ENCODE measurements at regions not wholly inside any gene's neighbourhood (a gene's known extent, or its start where the extent isn't known, plus 50 kb on each side); places are given as distances from the start of the nearest gene placed in this dataset.

GRCh38 chrX:148268673-148269072 lies 231.7 kb upstream of the AFF2 start:
- H3K9me3 ChIP-seq, result no peaks in the 10 kb centered on the region
- no peaks in the 10 kb centered on the region for H3K36me3 ChIP-seq (ENCODE audit: low read depth)
- DNase-seq (no peak), ATAC-seq (no peak)
- intact Hi-C loops (cut with DNase I, micrococcal nuclease), result no loop called here
- no peak overlapping the region for H3K4me3 ChIP-seq
- H3K4me1 ChIP-seq (ENCODE audit: low read depth), result no peaks in the 10 kb centered on the region
- no peak for TF ChIP-seq CTCF (IDR thresholded peaks at IDR 0.05)

- H3K9me3 ChIP-seq, result no peaks in the 10 kb centered on the region
- no peak for TF ChIP-seq CTCF (IDR thresholded peaks at IDR 0.05)
- H3K4me3 ChIP-seq, result no peak overlapping the region
- H3K4me1 ChIP-seq (ENCODE audit: low read depth), result no peaks in the 10 kb centered on the region
- ATAC-seq (no peak), DNase-seq (no peak)
- intact Hi-C loops (cut with DNase I, micrococcal nuclease), result no loop called here
- no peaks in the 10 kb centered on the region for H3K36me3 ChIP-seq (ENCODE audit: low read depth)
Measured at GRCh38 chrX:148269513-148269912, 230.9 kb upstream of the AFF2 start.

GRCh38 chrX:148270499-148270898 lies 229.9 kb upstream of the AFF2 start:
- intact Hi-C loops (cut with DNase I, micrococcal nuclease), result no loop called here
- no peak for TF ChIP-seq CTCF (IDR thresholded peaks at IDR 0.05)
- no peaks in the 10 kb centered on the region for H3K4me1 ChIP-seq (ENCODE audit: low read depth)
- no peak overlapping the region for H3K4me3 ChIP-seq
- DNase-seq (no peak), ATAC-seq (no peak)
- H3K9me3 ChIP-seq, result no peaks in the 10 kb centered on the region
- no peaks in the 10 kb centered on the region for H3K36me3 ChIP-seq (ENCODE audit: low read depth)

- intact Hi-C loops (cut with DNase I, micrococcal nuclease), result no loop called here
- DNase-seq (no peak), ATAC-seq (no peak)
- Histone ChIP-seq H3K4me1 (ENCODE audit: low read depth) (no peaks in the 10 kb centered on the region), H3K36me3 (ENCODE audit: low read depth) (no peaks in the 10 kb centered on the region), H3K4me3 (no peak overlapping the region), H3K9me3 (no peaks in the 10 kb centered on the region)
- TF ChIP-seq CTCF (IDR thresholded peaks at IDR 0.05), result no peak
Measured at GRCh38 chrX:148271263-148271662, 229.2 kb upstream of the AFF2 start.

- Histone ChIP-seq H3K4me1 (ENCODE audit: low read depth) (no peaks in the 10 kb centered on the region), H3K36me3 (ENCODE audit: low read depth) (no peaks in the 10 kb centered on the region), H3K4me3 (no peak overlapping the region), H3K9me3 (no peaks in the 10 kb centered on the region)
- DNase-seq, result no peak
- no peak for ATAC-seq
- intact Hi-C loops (cut with DNase I, micrococcal nuclease), result no loop called here
- no peak for TF ChIP-seq CTCF (IDR thresholded peaks at IDR 0.05)
Measured at GRCh38 chrX:148281920-148282319, 218.5 kb upstream of the AFF2 start.

GRCh38 chrX:148282504-148282903 lies 217.9 kb upstream of the AFF2 start:
- Histone ChIP-seq H3K4me3 (no peak overlapping the region), H3K9me3 (no peaks in the 10 kb centered on the region), H3K4me1 (ENCODE audit: low read depth) (no peaks in the 10 kb centered on the region), H3K36me3 (ENCODE audit: low read depth) (no peaks in the 10 kb centered on the region)
- TF ChIP-seq CTCF (IDR thresholded peaks at IDR 0.05), result no peak
- ATAC-seq (no peak), DNase-seq (no peak)
- intact Hi-C loops (cut with DNase I, micrococcal nuclease), result no loop called here

Measured in mucosa of descending colon (tissue), 3 donors.